H9 (cell line): ENCODE measurements at regions not wholly inside any gene's neighbourhood (a gene's known extent, or its start where the extent isn't known, plus 50 kb on each side); places are given as distances from the start of the nearest gene placed in this dataset.

Experiments
- DNase-seq: peaks from one replicate; pipeline ENCODE4 v3.0.0-alpha.2; 2017
- H2AFZ ChIP-seq: one replicate; pipeline ENCODE4 v1.6.1; 2013; ENCODE audit warnings: mild to moderate bottlenecking, low read length, control low read depth, moderate library complexity
- H2AK5ac ChIP-seq: 2 replicates; pipeline ENCODE4 v1.6.1; 2013; ENCODE audit warnings: low read length, control low read depth, mixed read lengths; ENCODE audit not compliant: insufficient read length
- H2BK120ac ChIP-seq: one replicate; pipeline ENCODE4 v1.6.1; 2013; ENCODE audit warnings: low read depth, mild to moderate bottlenecking, low read length, control low read depth, inconsistent platforms; ENCODE audit not compliant: poor library complexity, severe bottlenecking
- H2BK12ac ChIP-seq: 2 replicates; pipeline ENCODE4 v1.6.1; 2013; ENCODE audit warnings: low read length, control low read depth, mixed read lengths, low read depth; ENCODE audit not compliant: insufficient read length
- H2BK15ac ChIP-seq: 2 replicates; pipeline ENCODE4 v1.6.1; 2013; ENCODE audit warnings: low read depth, low read length, control low read depth
- H2BK20ac ChIP-seq: one replicate; pipeline ENCODE4 v1.6.1; 2013; ENCODE audit warnings: low read depth, mild to moderate bottlenecking, low read length, control low read depth, inconsistent platforms; ENCODE audit not compliant: poor library complexity, severe bottlenecking
- H2BK5ac ChIP-seq: 2 replicates; pipeline ENCODE4 v1.6.1; 2013; ENCODE audit warnings: low read length, control low read depth, mixed read lengths; ENCODE audit not compliant: insufficient read length
- H3K14ac ChIP-seq: 2 replicates; pipeline ENCODE4 v1.6.1; 2013; ENCODE audit warnings: low read length, control low read depth; ENCODE audit not compliant: insufficient read depth
- H3K18ac ChIP-seq: 2 replicates; pipeline ENCODE4 v1.6.1; 2013; ENCODE audit warnings: low read depth, mild to moderate bottlenecking, mixed read lengths, low read length, control low read depth; ENCODE audit not compliant: insufficient read length
- H3K23ac ChIP-seq: 2 replicates; pipeline ENCODE4 v1.6.1; 2013; ENCODE audit warnings: low read length, control low read depth, mixed read lengths, low read depth; ENCODE audit not compliant: insufficient read length
- H3K23me2 ChIP-seq: 2 replicates; pipeline ENCODE4 v1.6.1; 2013; ENCODE audit warnings: low read depth, mild to moderate bottlenecking, mixed read lengths, low read length, control low read depth; ENCODE audit not compliant: insufficient read length, poor library complexity, severe bottlenecking
- H3K27ac ChIP-seq: 2 replicates; pipeline ENCODE4 v1.5.1; 2013; ENCODE audit warnings: low read length, control low read depth, mixed read lengths, low read depth; ENCODE audit not compliant: insufficient read length
- H3K27me3 ChIP-seq: 2 replicates; pipeline ENCODE4 v1.6.1; 2013; ENCODE audit warnings: low read length, control low read depth, inconsistent platforms; ENCODE audit not compliant: insufficient read depth
- H3K4ac ChIP-seq: 2 replicates; pipeline ENCODE4 v1.6.1; 2013; ENCODE audit warnings: low read depth, mild to moderate bottlenecking, control low read depth, inconsistent platforms, low read length, moderate library complexity
- H3K4me1 ChIP-seq: 2 replicates; pipeline ENCODE4 v1.6.1; 2013; ENCODE audit warnings: low read length, control low read depth, inconsistent platforms; ENCODE audit not compliant: insufficient read depth
- H3K4me2 ChIP-seq: 2 replicates; pipeline ENCODE4 v1.6.1; 2013; ENCODE audit warnings: low read length, control low read depth, mixed read lengths; ENCODE audit not compliant: insufficient read length, insufficient read depth
- H3K56ac ChIP-seq: 2 replicates; pipeline ENCODE4 v1.6.1; 2013; ENCODE audit warnings: low read depth, mild to moderate bottlenecking, mixed read lengths, low read length, control low read depth; ENCODE audit not compliant: insufficient read length
- H3K79me1 ChIP-seq: 2 replicates; pipeline ENCODE4 v1.6.1; 2013; ENCODE audit warnings: low read depth, mild to moderate bottlenecking, moderate library complexity, low read length, control low read depth, inconsistent platforms; ENCODE audit not compliant: insufficient read depth, poor library complexity, severe bottlenecking
- H3K79me2 ChIP-seq: 2 replicates; pipeline ENCODE4 v1.6.1; 2013; ENCODE audit warnings: low read length, control low read depth, inconsistent platforms; ENCODE audit not compliant: insufficient read depth
- H3K9ac ChIP-seq: 2 replicates; pipeline ENCODE4 v1.6.1; 2013; ENCODE audit warnings: low read length, control low read depth, mixed read lengths; ENCODE audit not compliant: insufficient read length; ENCODE audit errors: extremely low read depth
- H3K9me3 ChIP-seq: one replicate; pipeline ENCODE4 v1.6.1; 2013; ENCODE audit warnings: low read depth, low read length, inconsistent platforms; ENCODE audit not compliant: control insufficient read depth
- H3T11ph ChIP-seq: one replicate; pipeline ENCODE4 v1.6.1; 2013; ENCODE audit warnings: mild to moderate bottlenecking, low read length, control low read depth, inconsistent platforms
- H4K20me1 ChIP-seq: one replicate; pipeline ENCODE4 v1.6.1; 2013; ENCODE audit not compliant: control insufficient read depth, insufficient read length, insufficient read depth
- H4K5ac ChIP-seq: 2 replicates; pipeline ENCODE4 v1.6.1; 2013; ENCODE audit warnings: low read depth, mild to moderate bottlenecking, mixed read lengths, low read length, control low read depth; ENCODE audit not compliant: insufficient read length
- H4K8ac ChIP-seq: replicated peaks from 2 replicates; pipeline ENCODE4 v1.6.1; 2013; ENCODE audit warnings: low read length, control low read depth, mixed read lengths, low read depth; ENCODE audit not compliant: insufficient read length
- H4K91ac ChIP-seq: 2 replicates; pipeline ENCODE4 v1.6.1; 2013; ENCODE audit warnings: low read depth, mild to moderate bottlenecking, moderate library complexity, mixed read lengths, low read length, control low read depth; ENCODE audit not compliant: insufficient read length
- H3K27ac Mint-ChIP-seq, 3 experiments: 2 replicates in 2 of 3; 3 replicates in 1 of 3; pipeline ENCODE4 v1.8.0; 2020 to 2021; ENCODE audit warnings: mixed read lengths in 3 of 3, mild to moderate bottlenecking in 1 of 3, moderate library complexity in 1 of 3
- H3K27me3 Mint-ChIP-seq: 2 replicates; pipeline ENCODE4 v1.8.0; 2021; ENCODE audit warnings: low read depth, mild to moderate bottlenecking, moderate library complexity, mixed read lengths
- H3K36me3 Mint-ChIP-seq, 3 experiments: 2 replicates in 2 of 3; 3 replicates in 1 of 3; pipeline ENCODE4 v1.8.0; 2020 to 2021; ENCODE audit warnings: low read depth in 3 of 3, mixed read lengths in 3 of 3; ENCODE audit not compliant: insufficient read depth in 1 of 3
- H3K4me1 Mint-ChIP-seq, 2 experiments: 2 replicates each; pipeline ENCODE4 v1.8.0; 2020; ENCODE audit warnings: mixed read lengths in 2 of 2
- H3K4me3 Mint-ChIP-seq, 2 experiments: 2 replicates in 1 of 2; 3 replicates in 1 of 2; pipeline ENCODE4 v1.8.0; 2020 to 2021; ENCODE audit warnings: mild to moderate bottlenecking in 2 of 2, mixed read lengths in 2 of 2, moderate library complexity in 1 of 2
- H3K9me3 Mint-ChIP-seq, 2 experiments: 2 replicates in 1 of 2; 3 replicates in 1 of 2; pipeline ENCODE4 v1.8.0; 2020; ENCODE audit warnings: mild to moderate bottlenecking in 2 of 2, mixed read lengths in 2 of 2, moderate library complexity in 1 of 2
- CTCF ChIP-seq: fragments of 200-600 bp; sonication (generic); conservative IDR thresholded peaks from 3 replicates; pipeline ENCODE4 v1.8.0; 2021; ENCODE audit warnings: antibody characterized with exemption, mild to moderate bottlenecking
- WGBS: extraction: QIAGEN DNeasy Blood & Tissue Kit; methylation state at CpG from one replicate; pipeline ENCODE4 v1.1.7; 2013; ENCODE audit warnings: missing lambda C conversion rate, low lambda C conversion rate, mixed read lengths; ENCODE audit not compliant: insufficient read length; ENCODE audit errors: extremely low coverage; 5-methylcytosine and 5-hydroxymethylcytosine counted together

- peaks cover 7 to 14% (median 7%) of the 10 kb centered on the region in 3 experiments for H3K36me3 Mint-ChIP-seq
- peak; percentile 44 for DNase-seq
- Histone ChIP-seq H2AFZ (no peak overlapping the region), H3T11ph (no peak overlapping the region), H3K27ac (no peak overlapping the region), H3K4me1 (no peaks in the 10 kb centered on the region), H3K9me3 (no peaks in the 10 kb centered on the region), H4K5ac (no peak overlapping the region), H3K27me3 (no peaks in the 10 kb centered on the region), H2BK20ac (no peak overlapping the region), H4K8ac (no peak overlapping the region), H4K20me1 (no peaks in the 10 kb centered on the region), H4K91ac (no peak overlapping the region), H3K23ac (no peak overlapping the region), H2BK120ac (no peak overlapping the region), H3K4ac (no peak overlapping the region), H3K4me2 (no peak overlapping the region), H3K23me2 (no peaks in the 10 kb centered on the region), H2BK5ac (no peak overlapping the region), H3K79me2 (no peaks in the 10 kb centered on the region), H2BK15ac (no peak overlapping the region), H3K14ac (no peak overlapping the region), H2AK5ac (no peak overlapping the region), H3K18ac (no peak overlapping the region), H3K79me1 (no peaks in the 10 kb centered on the region), H3K9ac (no peak overlapping the region), H2BK12ac (no peak overlapping the region), H3K56ac (no peak overlapping the region)
- H3K4me3 Mint-ChIP-seq = no peak overlapping the region
- H3K4me1 Mint-ChIP-seq = no peaks in the 10 kb centered on the region; a peak in 1 of 4 replicates
- H3K9me3 Mint-ChIP-seq = peaks cover 17% of the 10 kb centered on the region in 2 experiments
- H3K27me3 Mint-ChIP-seq = no peaks in the 10 kb centered on the region; the same call in 1 of the 2 replicates
- no peak for TF ChIP-seq CTCF
- WGBS = no CpG with 5 or more reads among the region's 10 CpGs
- no peak overlapping the region; a peak in 1 of 7 replicates for H3K27ac Mint-ChIP-seq
Measured at GRCh38 chr10:14454629-14455028, 123.9 kb upstream of the FRMD4A start.
